ENCODE measurements at regions not wholly inside any gene's neighbourhood (a gene's known extent, or its start where the extent isn't known, plus 50 kb on each side); places are given as distances from the start of the nearest gene placed in this dataset.

DNA sequence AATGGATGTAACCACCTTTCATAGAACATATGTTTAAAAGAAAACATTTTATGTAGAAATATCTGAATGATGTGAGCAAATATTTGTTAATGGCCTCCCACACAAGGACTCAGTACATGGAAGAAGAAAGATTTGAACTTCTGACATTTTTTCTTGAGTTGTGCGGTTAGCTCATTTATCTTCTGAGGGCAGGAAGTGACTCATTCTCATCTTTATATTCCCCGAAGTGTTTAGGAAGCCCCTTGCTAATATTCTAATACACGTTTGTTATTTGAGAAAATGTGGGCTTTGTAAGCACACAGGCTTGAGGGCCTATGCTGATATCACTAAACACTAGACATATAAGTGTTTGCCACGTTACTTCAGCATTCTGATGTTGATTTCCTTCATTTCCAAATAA is 392.5 kb upstream of the PTBP2 start:
- H3K27ac ChIP-seq (ENCODE audit: low read length), result no peak overlapping the region
- no peaks in the 10 kb centered on the region for H3K36me3 ChIP-seq (ENCODE audit: low read depth, low read length)
- ChIA-PET POLR2A (ENCODE audit: unreplicated experiment) (no interaction called here), CTCF (no interaction called here)
- no peak for TF ChIP-seq EZH2phosphoT487 (IDR thresholded peaks at IDR 0.05; ENCODE audit: borderline replicate concordance, low read length)
- TF ChIP-seq EZH2 (IDR thresholded peaks at IDR 0.05; ENCODE audit: low read length, unreplicated experiment), result no peak
- TF ChIP-seq, protein P1, sequence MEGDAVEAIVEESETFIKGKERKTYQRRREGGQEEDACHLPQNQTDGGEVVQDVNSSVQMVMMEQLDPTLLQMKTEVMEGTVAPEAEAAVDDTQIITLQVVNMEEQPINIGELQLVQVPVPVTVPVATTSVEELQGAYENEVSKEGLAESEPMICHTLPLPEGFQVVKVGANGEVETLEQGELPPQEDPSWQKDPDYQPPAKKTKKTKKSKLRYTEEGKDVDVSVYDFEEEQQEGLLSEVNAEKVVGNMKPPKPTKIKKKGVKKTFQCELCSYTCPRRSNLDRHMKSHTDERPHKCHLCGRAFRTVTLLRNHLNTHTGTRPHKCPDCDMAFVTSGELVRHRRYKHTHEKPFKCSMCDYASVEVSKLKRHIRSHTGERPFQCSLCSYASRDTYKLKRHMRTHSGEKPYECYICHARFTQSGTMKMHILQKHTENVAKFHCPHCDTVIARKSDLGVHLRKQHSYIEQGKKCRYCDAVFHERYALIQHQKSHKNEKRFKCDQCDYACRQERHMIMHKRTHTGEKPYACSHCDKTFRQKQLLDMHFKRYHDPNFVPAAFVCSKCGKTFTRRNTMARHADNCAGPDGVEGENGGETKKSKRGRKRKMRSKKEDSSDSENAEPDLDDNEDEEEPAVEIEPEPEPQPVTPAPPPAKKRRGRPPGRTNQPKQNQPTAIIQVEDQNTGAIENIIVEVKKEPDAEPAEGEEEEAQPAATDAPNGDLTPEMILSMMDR (conservative IDR thresholded peaks at IDR 0.05; ENCODE audit: low read depth, low read length), result no peak
- ATAC-seq (no peak), DNase-seq (no peak)
- H3K4me2 ChIP-seq (ENCODE audit: low read length), result no peak overlapping the region
- H3K9me2 ChIP-seq (replicated peaks; ENCODE audit: low read length), result no peaks in the 10 kb centered on the region
- H3F3A ChIP-seq (ENCODE audit: low read length, unreplicated experiment), result no peaks in the 10 kb centered on the region
- H3K9me3 ChIP-seq (ENCODE audit: low read length), result no peaks in the 10 kb centered on the region
- no peaks in the 10 kb centered on the region for H3K4me1 ChIP-seq (ENCODE audit: insufficient read depth, low read length)
- no peaks in the 10 kb centered on the region for H4K20me1 ChIP-seq (ENCODE audit: low read length)
- no peaks in the 10 kb centered on the region for H3K79me2 ChIP-seq (ENCODE audit: low read length)
- BruUV-seq (replicated peaks), result no TSS peak
- H3K27me3 ChIP-seq (ENCODE audit: low read length), result no peaks in the 10 kb centered on the region
- H3K9ac ChIP-seq (ENCODE audit: low read length), result no peak overlapping the region
- H3K4me3 ChIP-seq (ENCODE audit: low read length), result no peak overlapping the region
- intact Hi-C loops (cut with micrococcal nuclease), result no loop called here
- no peak overlapping the region for H2AFZ ChIP-seq (ENCODE audit: low read length)

GRCh38 chr1:96331596-96331995 is 390.0 kb upstream of the PTBP2 start:
- no TSS peak for BruUV-seq (replicated peaks)
- CTCF ChIA-PET, result no interaction called here
- no peaks in the 10 kb centered on the region for H4K20me1 ChIP-seq (ENCODE audit: low read length)
- no peak overlapping the region for H2AFZ ChIP-seq (ENCODE audit: low read length)
- H3K4me2 ChIP-seq (ENCODE audit: low read length), result no peak overlapping the region
- no peaks in the 10 kb centered on the region for H3K27me3 ChIP-seq (ENCODE audit: low read length)
- H3K9ac ChIP-seq (ENCODE audit: low read length), result no peak overlapping the region
- no peaks in the 10 kb centered on the region for H3K9me2 ChIP-seq (replicated peaks; ENCODE audit: low read length)
- no peaks in the 10 kb centered on the region for H3F3A ChIP-seq (ENCODE audit: low read length, unreplicated experiment)
- no peaks in the 10 kb centered on the region for H3K4me1 ChIP-seq (ENCODE audit: insufficient read depth, low read length)
- H3K27ac ChIP-seq (ENCODE audit: low read length), result no peak overlapping the region
- POLR2A ChIA-PET (ENCODE audit: unreplicated experiment), result interaction anchor here (0.6 kb wide), 1 partner anchor 51 kb away, joined by 3 read pairs; no protein-coding TSS in a partner anchor
- H3K79me2 ChIP-seq (ENCODE audit: low read length), result no peaks in the 10 kb centered on the region
- H3K4me3 ChIP-seq (ENCODE audit: low read length), result no peak overlapping the region
- ATAC-seq (no peak), DNase-seq (no peak)
- no peaks in the 10 kb centered on the region for H3K9me3 ChIP-seq (ENCODE audit: low read length)
- intact Hi-C loops (cut with micrococcal nuclease), result no loop called here
- TF ChIP-seq, protein P1 (conservative IDR thresholded peaks at IDR 0.05; ENCODE audit: low read depth, low read length), result no peak
- no peak for TF ChIP-seq EZH2phosphoT487 (IDR thresholded peaks at IDR 0.05; ENCODE audit: borderline replicate concordance, low read length)
- no peak for TF ChIP-seq EZH2 (IDR thresholded peaks at IDR 0.05; ENCODE audit: low read length, unreplicated experiment)
- H3K36me3 ChIP-seq (ENCODE audit: low read depth, low read length), result no peaks in the 10 kb centered on the region

DNA sequence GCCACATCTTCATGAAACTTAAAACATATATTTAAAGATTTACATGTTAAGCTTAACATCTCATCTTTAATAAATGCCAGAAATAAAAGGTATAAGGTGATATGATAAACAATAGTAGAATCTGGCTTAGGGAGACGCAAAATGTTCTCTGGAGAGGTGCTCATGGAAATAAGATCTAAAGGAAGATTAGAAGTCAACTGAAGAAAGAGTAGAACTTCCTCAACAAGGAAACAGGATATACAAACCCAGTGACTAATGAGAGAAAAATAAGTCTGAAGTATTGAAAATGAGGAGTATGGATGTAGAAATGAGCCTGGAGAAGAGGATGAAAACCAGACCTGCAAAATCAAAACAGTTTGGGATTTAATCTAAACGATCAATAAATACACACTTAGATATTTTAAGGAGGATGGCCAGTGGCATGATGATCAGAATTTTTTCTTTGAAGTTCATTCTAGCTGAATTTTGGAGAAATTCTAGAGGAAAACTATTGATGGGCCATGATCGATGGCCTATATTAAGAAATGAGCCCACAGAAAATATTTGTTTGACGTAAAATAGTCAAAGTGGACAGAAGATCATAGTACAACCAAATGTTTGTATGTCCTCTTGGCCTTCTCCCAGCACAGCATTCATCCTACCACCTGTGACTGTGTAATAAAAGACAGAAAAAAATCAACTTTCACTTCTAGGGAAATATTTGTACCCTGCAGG is 387.9 kb upstream of the PTBP2 start:
- POLR2A ChIA-PET (ENCODE audit: unreplicated experiment), result no interaction called here
- no peak for TF ChIP-seq EZH2 (IDR thresholded peaks at IDR 0.05; ENCODE audit: low read length, unreplicated experiment)
- TF ChIP-seq, protein P1 (conservative IDR thresholded peaks at IDR 0.05; ENCODE audit: low read depth, low read length), result no peak
- TF ChIP-seq EZH2phosphoT487 (IDR thresholded peaks at IDR 0.05; ENCODE audit: borderline replicate concordance, low read length), result no peak

More for the DNA sequence above, 387.9 kb upstream of the PTBP2 start:
- BruUV-seq (replicated peaks), result no TSS peak
- H3K4me1 ChIP-seq (ENCODE audit: insufficient read depth, low read length), result no peaks in the 10 kb centered on the region
- intact Hi-C loops (cut with micrococcal nuclease), result no loop called here
- H3K4me2 ChIP-seq (ENCODE audit: low read length), result no peak overlapping the region
- no peaks in the 10 kb centered on the region for H3K9me2 ChIP-seq (replicated peaks; ENCODE audit: low read length)
- H4K20me1 ChIP-seq (ENCODE audit: low read length), result no peaks in the 10 kb centered on the region
- no peak for DNase-seq
- no peak overlapping the region for H3K27ac ChIP-seq (ENCODE audit: low read length)
- no peak for ATAC-seq
- no peaks in the 10 kb centered on the region for H3K36me3 ChIP-seq (ENCODE audit: low read depth, low read length)
- CTCF ChIA-PET, result no interaction called here
- H3K9ac ChIP-seq (ENCODE audit: low read length), result no peak overlapping the region
- H3K27me3 ChIP-seq (ENCODE audit: low read length), result no peaks in the 10 kb centered on the region
- no peak overlapping the region for H2AFZ ChIP-seq (ENCODE audit: low read length)
- H3K79me2 ChIP-seq (ENCODE audit: low read length), result no peaks in the 10 kb centered on the region
- no peaks in the 10 kb centered on the region for H3F3A ChIP-seq (ENCODE audit: low read length, unreplicated experiment)
- no peak overlapping the region for H3K4me3 ChIP-seq (ENCODE audit: low read length)
- no peaks in the 10 kb centered on the region for H3K9me3 ChIP-seq (ENCODE audit: low read length)
